ENCODE measurements at regions not wholly inside any gene's neighbourhood (a gene's known extent, or its start where the extent isn't known, plus 50 kb on each side); places are given as distances from the start of the nearest gene placed in this dataset.

GRCh38 chr9:17894501-17895160, 315.8 kb downstream of the SH3GL2 start:
- DNase-seq = no peak

GRCh38 chr9:17900606-17901005, 321.7 kb downstream of the SH3GL2 start:
- no peak for DNase-seq

GRCh38 chr9:17905366-17905765, 326.5 kb downstream of the SH3GL2 start:
- DNase-seq = no peak

GRCh38 chr9:17905781-17906175, 326.9 kb downstream of the SH3GL2 start:
- DNase-seq = no peak

- DNase-seq = no peak
These were observed 327.4 kb downstream of the SH3GL2 start for GRCh38 chr9:17906176-17906840.

GRCh38 chr9:17906841-17907778, 328.2 kb downstream of the SH3GL2 start:
- DNase-seq = no peak

- DNase-seq = no peak
These were observed 329.1 kb downstream of the SH3GL2 start for GRCh38 chr9:17907779-17908508.

- no peak for DNase-seq
These were observed 347.4 kb downstream of the SH3GL2 start for GRCh38 chr9:17926246-17926645.

GRCh38 chr9:17927616-17928015, 348.8 kb downstream of the SH3GL2 start:
- no peak for DNase-seq

- DNase-seq = no peak
These were observed 349.4 kb downstream of the SH3GL2 start for GRCh38 chr9:17928228-17928627.

- DNase-seq = no peak
These were observed 349.9 kb downstream of the SH3GL2 start for GRCh38 chr9:17928768-17929167.

GRCh38 chr9:17929506-17929905, 350.6 kb downstream of the SH3GL2 start:
- DNase-seq = no peak

- no peak for DNase-seq
These were observed 351.2 kb downstream of the SH3GL2 start for GRCh38 chr9:17930071-17930470.

GRCh38 chr9:17936365-17936764, 357.5 kb downstream of the SH3GL2 start:
- DNase-seq = no peak

- DNase-seq = no peak
These were observed 359.3 kb downstream of the SH3GL2 start for GRCh38 chr9:17938035-17938655.

- DNase-seq = no peak
These were observed 363.6 kb downstream of the SH3GL2 start for GRCh38 chr9:17942498-17942897.

GRCh38 chr9:17955409-17955808, 376.5 kb downstream of the SH3GL2 start:
- no peak for DNase-seq

GRCh38 chr9:17958363-17958762, 379.5 kb downstream of the SH3GL2 start:
- DNase-seq = no peak

GRCh38 chr9:17962747-17963146, 383.9 kb downstream of the SH3GL2 start:
- no peak for DNase-seq

GRCh38 chr9:17963498-17963897, 384.6 kb downstream of the SH3GL2 start:
- no peak for DNase-seq

- DNase-seq = no peak
These were observed 388.9 kb downstream of the SH3GL2 start for GRCh38 chr9:17967731-17968130.

- DNase-seq = no peak
These were observed 390.4 kb downstream of the SH3GL2 start for GRCh38 chr9:17969232-17969631.

- DNase-seq = no peak
These were observed 391.4 kb downstream of the SH3GL2 start for GRCh38 chr9:17970277-17970676.

All from NCI-H2107 (cell line).